ENCODE measurements at regions not wholly inside any gene's neighbourhood (a gene's known extent, or its start where the extent isn't known, plus 50 kb on each side); places are given as distances from the start of the nearest gene placed in this dataset.

DNA sequence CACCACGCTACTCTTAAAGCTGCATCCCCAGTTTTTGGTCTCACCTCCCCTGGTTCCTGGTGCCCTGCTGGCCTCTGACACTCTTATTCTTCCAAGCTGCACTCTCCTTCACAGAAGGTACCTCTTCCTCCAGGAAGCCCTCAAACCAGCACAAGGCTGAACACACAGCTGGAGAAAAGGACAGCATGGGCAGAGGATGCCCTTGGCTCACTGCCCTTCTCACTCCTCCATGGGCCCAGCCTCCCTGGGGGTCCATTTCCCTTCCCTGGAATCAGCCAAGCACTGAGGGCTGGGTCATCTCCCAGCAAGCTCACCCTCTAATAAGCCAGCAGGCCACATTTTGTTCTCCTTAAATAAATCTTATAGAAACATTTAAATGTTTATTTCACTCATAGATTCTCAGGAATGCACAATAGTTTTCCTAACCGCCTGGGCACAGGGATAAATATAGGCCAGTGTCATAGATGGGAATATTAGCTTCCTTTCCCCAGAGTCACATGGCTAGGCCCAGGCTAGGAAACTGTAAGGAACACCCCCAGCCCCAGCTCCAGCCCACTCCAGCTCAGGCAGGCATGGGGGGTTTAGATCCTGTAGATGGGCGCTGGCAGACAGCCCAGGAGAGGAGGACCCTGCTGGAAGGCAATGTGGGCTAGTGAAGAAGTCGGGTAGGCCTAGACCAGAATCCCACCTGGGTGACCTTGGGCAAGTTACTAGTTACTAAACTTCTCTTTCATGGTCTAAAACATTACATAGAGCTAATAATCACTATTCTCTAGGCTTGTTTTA is 51.5 kb downstream of the IRAG1 start:
- DNase-seq (ENCODE audit: low spot score) = no peak
- no peak for ATAC-seq

DNA sequence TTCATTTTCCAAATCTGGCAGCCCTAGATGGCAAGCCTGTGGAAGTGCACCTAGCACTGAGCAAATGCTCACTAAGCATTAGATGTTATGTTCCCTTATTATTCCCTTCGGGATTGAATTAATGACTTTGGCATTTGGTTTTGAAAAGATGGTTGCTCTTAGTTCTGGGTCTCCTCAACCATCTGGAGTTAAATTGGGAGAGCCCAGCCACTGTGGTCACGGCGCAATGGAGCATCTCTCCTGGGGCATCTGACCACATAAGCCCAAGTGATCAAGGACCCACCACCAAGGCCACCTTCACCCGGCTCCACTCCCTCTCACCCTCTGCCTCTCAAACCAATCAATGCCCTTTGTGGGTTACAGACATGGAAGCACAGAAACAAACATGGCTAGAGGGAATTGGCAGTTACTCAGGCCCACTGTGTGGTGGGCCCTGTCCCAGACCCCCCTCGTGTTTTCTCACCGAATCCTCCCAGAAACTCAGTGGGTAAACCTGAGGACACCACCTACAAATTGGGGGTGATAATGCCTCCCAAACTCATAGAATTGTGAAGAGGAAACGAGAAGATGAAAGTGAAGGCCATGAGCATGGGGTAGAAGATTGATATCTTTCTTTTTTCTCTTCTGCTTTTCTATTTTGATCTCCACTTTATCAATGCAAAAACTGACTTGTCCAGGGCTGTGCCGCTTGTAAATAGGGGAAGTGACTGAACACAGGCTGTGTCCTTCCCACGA is 52.2 kb downstream of the IRAG1 start:
- DNase-seq (ENCODE audit: low spot score) (no peak), ATAC-seq (no peak)

DNA sequence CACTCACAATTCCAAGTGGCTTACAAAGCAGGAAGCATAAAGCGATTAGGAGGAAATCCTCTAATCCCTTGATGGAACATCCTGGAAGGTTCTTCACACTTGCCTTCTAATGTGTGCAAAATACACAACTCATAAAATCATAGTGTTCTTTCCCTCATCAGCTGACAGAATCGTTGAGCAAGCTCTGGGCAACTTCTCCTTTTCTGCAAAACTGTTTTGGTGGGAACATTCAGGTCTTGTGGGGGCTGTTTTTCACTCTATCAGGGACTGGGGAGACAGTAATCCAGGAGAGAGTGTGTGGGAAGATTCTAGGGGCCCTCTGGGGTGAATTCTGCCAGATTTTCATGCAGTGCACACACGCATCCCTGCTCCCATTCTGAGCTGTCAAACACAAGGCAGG is 53.2 kb downstream of the IRAG1 start:
- peak; percentile 22 for ATAC-seq

DNA sequence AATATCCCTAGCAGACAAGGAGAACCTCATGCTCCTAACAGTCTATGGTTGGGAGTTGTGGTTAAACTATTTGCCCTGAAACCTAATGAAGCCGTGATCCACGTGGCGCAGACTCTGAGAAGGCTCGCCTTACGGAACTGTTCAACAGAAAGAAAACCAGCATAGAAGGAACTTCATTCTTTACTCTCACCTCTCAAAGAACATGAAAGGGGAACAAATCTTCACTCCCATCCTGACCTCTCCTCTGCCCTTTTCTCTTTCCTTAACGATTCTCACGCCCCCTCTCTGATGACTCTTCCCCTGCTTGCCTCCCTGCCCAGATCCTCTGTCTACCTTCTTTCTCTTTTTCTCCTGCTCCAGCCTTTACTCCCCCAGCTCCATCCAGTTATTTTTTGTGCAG is 54.2 kb downstream of the IRAG1 start:
- DNase-seq (ENCODE audit: low spot score) = no peak
- ATAC-seq = no peak

More for the DNA sequence above, 53.2 kb downstream of the IRAG1 start:
- no peak for DNase-seq (ENCODE audit: low spot score)

DNA sequence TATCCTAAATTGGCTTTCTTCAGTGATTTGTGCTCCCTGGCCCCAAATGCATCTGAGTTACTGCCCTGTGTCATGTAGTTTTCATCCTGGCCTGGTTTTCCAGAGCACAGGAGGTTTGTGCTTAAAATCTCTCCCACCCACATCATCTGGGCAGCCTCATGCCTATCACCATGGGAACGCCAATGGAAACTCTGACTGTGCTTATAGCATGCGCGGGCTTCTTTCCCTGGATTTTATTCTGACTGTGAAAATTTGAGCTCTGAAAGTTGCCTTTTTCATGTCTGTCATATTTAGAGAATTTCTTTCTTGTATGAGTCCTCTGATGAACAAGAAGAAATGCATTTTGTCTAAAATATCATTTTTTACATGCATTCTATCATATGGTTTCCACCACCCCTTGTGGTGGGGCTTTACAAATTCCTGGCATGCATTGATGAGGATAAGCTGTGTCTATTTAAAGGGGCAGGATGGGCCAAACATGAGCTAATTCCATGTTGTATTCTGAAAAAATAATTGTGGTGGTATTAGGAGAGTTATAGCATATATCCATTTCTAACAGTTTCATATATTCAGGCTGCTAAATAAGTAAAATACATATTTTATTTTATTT is 55.1 kb downstream of the IRAG1 start:
- ATAC-seq (no peak), DNase-seq (ENCODE audit: low spot score) (no peak)

DNA sequence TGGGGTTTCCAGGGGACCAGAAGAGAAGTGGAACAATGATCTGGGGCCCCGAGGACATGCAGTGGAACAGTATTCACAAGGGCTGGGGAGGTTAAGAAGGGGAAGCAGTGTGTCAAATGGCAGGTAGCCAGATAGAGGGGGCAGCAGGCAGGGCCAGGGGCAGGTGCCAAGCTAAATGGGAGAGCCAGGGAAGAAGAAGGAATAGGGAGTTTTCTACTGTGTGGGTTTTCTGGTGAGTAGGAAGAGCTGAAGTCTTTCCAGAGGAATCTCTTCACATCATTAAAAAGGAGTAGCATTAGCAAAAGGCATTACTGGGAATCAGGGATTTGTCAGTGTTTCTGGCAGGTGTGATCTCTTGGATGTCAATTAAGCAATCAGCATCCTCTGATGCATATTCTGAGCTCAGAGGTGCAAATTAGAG is 55.8 kb downstream of the IRAG1 start:
- peak; percentile 32 for DNase-seq (ENCODE audit: low spot score)
- no peak for ATAC-seq

DNA sequence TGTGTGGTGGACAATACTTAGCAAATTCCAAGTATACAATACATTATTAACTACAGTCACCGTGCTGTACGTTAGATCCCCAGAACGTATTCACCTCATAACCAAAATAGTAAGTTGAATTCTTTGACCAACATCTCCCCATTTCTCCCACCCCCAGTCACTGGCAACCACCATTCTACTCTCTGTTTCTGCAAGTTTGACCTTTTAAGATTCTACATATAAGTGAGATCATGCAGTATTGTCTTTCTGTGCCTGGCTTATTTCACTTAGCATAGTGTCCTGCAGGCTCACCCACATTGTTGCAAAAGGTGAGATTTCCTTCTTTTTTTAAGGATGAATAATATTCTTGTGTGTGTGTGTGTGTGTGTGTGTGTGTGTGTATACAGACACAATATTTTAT is 59.1 kb downstream of the IRAG1 start:
- DNase-seq (ENCODE audit: low spot score) (no peak), ATAC-seq (no peak)

DNA sequence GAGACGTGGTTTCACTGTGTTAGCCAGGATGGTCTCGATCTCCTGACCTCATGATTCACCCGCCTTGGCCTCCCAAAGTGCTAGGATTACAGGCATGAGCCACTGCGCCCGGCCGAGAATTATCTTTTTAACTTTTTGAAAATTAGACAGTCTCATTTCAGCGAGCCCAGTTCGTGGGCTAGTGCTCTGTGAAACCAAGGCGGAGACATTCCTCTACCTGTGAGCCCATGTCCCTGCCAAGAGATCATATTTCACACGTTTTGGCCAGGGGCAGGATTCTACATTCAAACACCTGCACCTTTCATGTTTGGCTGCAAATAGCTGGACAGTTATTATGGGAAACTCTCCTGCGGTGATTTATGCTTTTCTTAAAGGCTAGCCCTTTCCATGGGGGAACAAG is 60.3 kb downstream of the IRAG1 start:
- ATAC-seq = no peak
- DNase-seq (ENCODE audit: low spot score) = no peak

DNA sequence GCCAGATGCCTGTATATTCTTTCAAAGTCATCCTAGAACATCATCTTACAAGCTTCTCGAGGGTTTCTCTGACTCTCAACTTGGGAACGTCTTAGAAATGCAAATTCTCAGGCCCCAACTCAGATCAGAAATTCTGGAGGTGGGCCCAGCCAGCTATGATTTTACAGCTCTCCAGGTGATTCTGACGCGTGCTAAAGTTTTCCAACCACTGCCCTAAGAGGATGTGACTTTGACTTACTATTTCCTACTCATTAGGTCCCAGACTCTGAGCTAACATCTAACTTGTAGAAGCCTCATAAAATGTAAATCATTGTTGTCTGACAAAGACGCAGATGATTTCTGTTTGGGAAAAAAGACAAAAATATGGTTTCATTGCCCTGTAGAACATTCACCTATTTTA is 61.1 kb downstream of the IRAG1 start:
- DNase-seq (ENCODE audit: low spot score) (no peak), ATAC-seq (no peak)

DNA sequence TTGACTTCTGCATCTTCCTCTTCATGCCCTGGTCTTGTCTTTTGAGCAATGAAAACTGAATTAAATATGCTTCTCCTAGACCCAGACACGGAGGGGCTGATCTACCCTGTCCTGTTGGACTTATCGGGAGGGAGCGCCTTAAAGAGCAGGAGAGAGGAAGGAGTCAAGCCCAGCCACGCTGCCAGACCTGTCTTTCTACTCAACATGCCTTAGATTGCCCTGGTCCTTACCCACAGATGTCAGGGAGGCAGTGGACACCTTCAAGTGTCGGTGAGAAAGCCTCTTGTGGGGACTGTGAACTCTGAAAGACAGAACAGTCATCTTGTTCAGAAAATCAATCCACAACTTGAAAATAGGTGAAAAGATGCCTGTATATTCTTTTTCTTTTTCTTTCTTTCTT is 61.8 kb downstream of the IRAG1 start:
- DNase-seq (ENCODE audit: low spot score) = no peak
- no peak for ATAC-seq

DNA sequence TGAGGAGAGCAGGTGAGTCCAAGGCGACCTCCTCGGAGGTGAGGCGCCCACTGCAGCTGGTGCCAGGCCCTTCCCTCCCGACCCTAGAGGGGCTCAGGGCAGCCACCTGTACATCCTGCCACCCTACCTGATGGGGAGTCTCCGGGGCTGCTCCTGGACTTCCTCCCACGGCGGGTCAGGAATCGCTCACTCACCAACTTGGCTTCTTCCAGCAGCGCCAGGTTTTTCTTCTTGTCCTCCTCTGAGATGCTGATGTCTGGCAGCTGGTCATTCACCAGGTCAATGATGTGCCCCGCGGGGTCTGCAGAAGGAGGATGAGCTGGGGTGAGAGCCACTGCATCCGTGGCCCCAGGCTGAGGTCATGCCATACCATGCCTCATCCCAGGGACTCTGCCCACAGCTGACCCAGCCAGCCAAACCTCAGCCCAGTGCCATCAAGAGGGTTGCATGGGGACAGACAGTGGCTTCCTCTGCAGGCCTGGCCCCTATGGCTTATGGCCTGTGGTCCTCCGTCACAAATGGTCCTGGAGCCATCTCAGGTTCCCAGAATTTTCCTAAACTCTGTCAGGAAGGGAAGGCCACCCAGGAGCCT is 61.0 kb upstream of the LYVE1 start:
- DNase-seq (ENCODE audit: low spot score) = no peak
- ATAC-seq = no peak

DNA sequence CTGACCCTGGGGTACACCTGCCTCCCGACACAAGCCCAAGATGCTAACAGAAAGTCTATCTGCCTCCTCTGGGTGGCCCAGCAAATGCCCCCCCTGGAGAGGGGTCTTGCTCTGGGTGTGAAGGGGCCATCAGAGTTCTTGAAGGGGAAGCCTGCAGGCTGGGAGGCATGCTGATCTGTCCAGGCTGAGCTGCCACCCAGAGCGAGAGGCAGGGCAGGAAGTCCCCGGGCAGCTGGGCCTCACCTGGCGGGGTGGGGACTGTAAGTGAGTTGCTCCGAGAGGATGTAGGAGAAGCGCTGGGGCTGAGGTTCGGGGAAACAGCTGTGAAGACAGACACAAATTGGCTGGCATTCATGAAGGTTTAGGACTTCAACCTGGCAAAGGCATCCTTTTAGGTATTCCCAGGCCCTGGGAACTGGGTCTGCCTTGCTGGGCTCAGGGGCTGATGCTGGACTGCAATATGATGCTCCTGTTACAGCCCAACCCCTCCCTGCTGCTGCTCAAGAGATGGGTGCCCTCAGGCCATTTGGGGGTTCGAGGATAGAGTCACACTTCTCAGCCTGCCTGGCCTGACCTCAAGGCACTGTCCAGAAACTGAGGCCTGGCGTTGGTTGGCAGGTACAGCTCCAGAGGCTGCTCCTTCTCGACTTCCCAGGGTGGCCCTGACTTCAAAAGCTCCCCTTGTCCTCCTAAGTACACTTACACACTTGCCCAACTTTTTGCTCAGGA is 60.2 kb upstream of the LYVE1 start:
- ATAC-seq (no peak), DNase-seq (ENCODE audit: low spot score) (no peak)

DNA sequence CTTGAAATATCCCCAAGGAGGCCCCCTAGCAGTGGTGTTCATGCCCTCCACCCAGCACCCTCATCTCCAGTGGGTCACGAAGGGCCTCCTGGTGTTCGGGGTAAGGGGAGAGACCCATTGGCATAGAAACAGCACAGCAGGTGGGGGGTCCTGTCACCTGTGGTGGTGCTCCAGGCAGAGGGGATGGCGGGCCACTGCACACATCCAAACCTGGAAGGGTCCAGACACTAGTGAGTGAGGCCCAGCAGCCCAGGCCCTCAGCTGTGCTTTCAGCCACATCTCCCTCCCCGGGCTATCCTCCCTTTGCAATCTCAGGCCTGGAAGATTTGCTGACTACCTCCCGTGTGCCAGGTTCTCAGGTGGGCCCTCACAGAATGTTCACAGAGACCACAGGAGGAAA is 59.4 kb upstream of the LYVE1 start:
- no peak for ATAC-seq
- DNase-seq (ENCODE audit: low spot score) = no peak

DNA sequence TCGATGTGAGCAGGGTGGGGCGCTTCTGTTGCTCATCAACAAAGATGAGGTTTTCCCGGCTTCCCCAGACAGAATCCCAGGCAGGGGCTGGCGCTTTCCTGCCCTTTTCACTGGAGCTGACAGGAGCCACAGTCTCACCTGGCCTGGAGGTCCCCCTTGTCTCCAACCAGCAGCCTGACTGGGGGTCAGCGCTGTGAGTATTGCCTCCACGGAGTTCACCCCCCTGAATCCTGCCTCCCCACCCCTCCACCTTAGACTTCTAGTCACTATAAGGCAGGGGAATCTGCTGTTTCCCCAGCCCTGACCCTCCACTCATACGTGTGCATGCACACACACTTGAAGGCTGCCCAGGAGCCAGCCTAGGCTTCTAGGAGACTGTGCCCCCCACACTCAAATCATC is 58.8 kb upstream of the LYVE1 start:
- DNase-seq (ENCODE audit: low spot score) (no peak), ATAC-seq (no peak)

DNA sequence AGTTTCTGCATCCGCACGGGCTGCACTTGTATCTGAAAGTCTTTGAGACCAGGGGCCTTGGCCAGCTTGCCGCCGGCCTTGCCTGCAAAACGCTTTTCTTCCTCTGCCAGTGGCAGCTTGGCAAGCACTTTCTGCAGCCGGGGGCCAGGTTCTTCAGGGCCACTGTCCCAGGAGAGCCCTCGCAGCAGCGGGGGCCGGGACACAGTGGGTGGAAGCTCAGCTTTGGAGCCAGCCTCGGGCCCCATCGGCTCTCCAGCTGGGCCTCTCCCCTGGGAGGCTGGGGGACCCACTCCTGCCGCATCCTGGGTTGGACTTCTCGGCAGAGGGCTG is 57.5 kb upstream of the LYVE1 start:
- no peak for ATAC-seq
- DNase-seq (ENCODE audit: low spot score) = no peak

DNA sequence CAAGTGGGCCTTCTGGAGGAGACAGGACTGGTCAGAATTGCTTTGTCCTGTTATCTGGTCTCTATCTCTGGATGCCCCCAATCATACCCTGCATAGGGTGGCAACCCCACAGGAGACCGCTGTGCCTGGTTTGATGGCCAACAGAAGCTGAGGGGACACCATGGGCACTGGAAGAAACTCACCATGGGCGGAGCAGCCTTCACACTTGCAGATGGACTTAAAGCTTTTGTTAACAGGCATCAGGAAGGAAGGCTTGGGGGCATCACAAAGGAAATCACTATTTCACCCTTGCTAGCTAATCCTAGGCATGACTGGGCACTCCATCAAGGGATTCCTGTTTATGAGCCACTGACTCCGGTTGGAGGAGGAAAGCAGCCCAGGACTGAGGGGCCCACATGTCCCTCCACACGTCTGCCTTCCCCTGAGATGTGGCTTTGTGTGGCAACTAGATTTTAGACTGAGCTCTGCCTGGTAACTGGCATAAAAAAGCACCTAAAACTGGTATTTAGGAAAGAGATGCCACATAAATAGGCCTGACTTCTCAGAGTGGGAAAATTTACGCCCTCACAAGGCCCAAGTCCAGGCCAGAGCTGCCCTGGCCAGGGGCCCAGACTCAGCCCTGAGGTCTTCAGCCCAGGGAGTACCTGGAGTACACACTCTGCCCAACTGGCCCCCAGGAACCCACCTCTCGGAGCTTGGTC is 57.0 kb upstream of the LYVE1 start:
- DNase-seq (ENCODE audit: low spot score) (no peak), ATAC-seq (no peak)

DNA sequence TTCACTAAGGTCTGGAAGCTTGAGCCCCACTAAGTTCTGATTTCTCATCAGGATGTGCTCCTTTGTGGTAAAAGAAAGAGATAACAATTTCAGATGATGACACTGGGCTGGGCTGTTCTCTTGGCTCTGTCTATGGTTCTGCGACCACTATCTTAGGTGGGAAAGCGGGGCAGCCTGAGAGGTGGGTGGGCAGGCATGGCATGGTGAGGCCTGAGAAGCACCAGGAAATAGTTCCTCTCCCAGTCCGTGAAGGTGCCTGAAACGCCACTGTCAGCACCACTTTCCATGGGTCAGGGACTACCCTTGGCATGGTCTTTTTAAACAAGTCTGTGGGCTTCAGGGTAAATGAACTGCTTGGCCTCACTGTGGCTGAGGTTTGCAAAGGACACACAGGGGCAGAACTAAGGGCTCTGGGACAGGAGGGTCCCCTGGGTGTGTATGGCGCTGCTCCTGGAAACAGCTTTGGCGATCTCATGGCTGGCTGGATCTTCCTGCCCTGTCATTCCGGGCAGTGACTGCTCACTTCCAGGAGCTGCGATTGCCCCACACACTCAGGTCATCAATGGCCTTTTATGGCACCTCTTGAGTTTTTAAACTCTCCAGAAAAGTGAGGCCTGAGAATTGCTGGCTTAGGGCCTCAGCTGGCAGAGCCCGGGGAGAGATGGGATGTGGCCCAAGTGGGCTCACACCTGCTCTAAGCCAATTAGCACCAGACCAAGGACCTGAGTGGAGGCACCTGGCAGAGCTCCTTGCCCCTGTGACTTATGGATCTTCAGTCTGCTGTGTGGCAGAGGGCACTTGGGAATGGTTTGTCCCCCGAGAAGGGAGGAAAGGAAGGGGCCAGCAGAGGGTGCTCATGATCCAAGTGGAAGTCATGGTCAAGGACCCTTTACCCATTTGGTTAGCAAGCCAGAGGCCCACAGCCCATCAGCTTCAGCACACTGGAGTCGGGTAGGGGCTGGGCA is 55.6 kb upstream of the LYVE1 start:
- peak; percentile 32 for ATAC-seq
- no peak for DNase-seq (ENCODE audit: low spot score)

DNA sequence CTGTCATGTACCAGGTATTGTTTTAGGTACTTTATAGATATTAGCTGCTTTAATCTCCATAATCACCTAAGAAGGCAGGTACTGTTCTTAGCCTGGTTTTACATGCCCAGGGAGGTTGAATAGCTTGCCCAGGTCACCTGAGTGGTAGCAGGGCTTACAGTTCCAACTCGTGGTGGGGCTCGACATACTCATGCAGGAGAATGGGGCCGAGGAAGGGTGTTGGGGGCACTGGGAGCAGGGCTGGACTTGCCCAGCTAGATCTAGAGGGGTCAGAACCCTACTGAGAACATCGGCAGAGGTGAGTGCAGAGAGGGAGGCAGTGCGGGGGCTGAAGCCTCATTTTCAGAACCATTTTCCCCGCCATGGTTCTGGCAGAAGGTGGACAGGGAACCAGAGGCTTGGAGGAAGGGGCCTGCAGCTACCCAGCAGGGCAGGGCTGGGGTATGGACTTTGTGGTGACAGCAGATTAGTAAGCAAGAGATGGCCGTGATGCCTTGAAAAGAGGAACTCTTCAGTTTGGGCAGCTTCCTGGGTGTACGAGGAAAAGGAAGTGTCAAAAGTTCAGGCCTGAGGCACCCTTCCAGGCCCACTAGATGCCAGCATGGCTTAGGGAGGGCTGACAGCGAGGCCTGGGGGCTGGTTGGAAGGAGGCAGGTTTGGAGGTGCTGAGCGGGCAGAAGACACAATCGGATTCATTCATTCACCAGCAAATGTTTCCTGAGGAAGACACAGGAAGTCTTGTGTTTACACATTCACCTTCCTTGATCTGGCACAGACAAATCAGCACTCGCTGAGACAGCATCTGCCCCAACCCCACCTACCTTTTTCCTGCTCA is 54.7 kb upstream of the LYVE1 start:
- DNase-seq (ENCODE audit: low spot score) (no peak), ATAC-seq (peak; percentile 52)

DNA sequence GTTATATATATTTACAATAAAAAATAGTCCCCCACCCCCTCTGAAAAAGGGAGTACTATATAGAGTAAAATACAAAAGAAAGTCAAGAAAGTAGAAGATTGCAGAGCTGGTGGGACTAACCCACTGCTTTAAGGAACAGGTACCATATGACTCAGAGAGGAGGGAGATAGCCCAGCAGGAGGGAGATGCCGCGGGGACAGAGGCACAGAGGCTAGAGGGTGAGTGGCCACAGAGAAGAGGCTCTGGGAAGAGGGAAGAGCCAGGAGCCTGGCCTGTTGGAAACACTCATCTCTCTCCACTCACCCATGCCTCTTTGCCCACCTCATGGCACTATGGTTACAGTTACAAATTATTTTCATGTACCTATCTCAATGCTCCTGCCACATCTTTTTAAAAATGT is 53.6 kb upstream of the LYVE1 start:
- DNase-seq (ENCODE audit: low spot score) = no peak
- ATAC-seq = no peak
